Limb (tissue), 2 donors: ENCODE measurements at regions not wholly inside any gene's neighbourhood (a gene's known extent, or its start where the extent isn't known, plus 50 kb on each side); places are given as distances from the start of the nearest gene placed in this dataset.

Experiments
- DNase-seq, 2 donors: peaks; one replicate each; pipeline ENCODE4 v3.0.0-alpha.2; 2016; ENCODE audit errors: extremely low spot score in 2 of 2

- peak in 1 of 2 donors; percentile 30 for DNase-seq
Observed at GRCh38 chr5:68924481-68925145, 169.2 kb upstream of the SLC30A5 start.

- DNase-seq, result no peak
Observed at GRCh38 chr5:68928617-68929302, 165.1 kb upstream of the SLC30A5 start.

- no peak for DNase-seq
Observed at GRCh38 chr5:68930139-68930538, 163.7 kb upstream of the SLC30A5 start.

- no peak for DNase-seq
Observed at GRCh38 chr5:68932830-68933434, 160.9 kb upstream of the SLC30A5 start.

GRCh38 chr5:68942169-68942568 is 151.6 kb upstream of the SLC30A5 start:
- no peak for DNase-seq

GRCh38 chr5:68946728-68947127 is 147.1 kb upstream of the SLC30A5 start:
- no peak for DNase-seq

GRCh38 chr5:68947986-68948385 is 145.8 kb upstream of the SLC30A5 start:
- no peak for DNase-seq

GRCh38 chr5:68949256-68949655 is 144.6 kb upstream of the SLC30A5 start:
- no peak for DNase-seq

GRCh38 chr5:68949711-68950110 is 144.1 kb upstream of the SLC30A5 start:
- no peak for DNase-seq

GRCh38 chr5:68950125-68950524 is 143.7 kb upstream of the SLC30A5 start:
- DNase-seq, result no peak

- no peak for DNase-seq
Observed at GRCh38 chr5:68950930-68951329, 142.9 kb upstream of the SLC30A5 start.

- peak in 1 of 2 donors; percentile 23 for DNase-seq
Observed at GRCh38 chr5:68953231-68953874, 140.5 kb upstream of the SLC30A5 start.

GRCh38 chr5:68953875-68954617 is 139.8 kb upstream of the SLC30A5 start:
- DNase-seq, result peak in 1 of 2 donors; percentile 65

GRCh38 chr5:68954618-68954910 is 139.2 kb upstream of the SLC30A5 start:
- DNase-seq, result no peak

- no peak for DNase-seq
Observed at GRCh38 chr5:68957591-68957990, 136.2 kb upstream of the SLC30A5 start.

- DNase-seq, result no peak
Observed at GRCh38 chr5:68958428-68958827, 135.4 kb upstream of the SLC30A5 start.

GRCh38 chr5:68960456-68960855 is 133.4 kb upstream of the SLC30A5 start:
- DNase-seq, result no peak

GRCh38 chr5:68960961-68961360 is 132.9 kb upstream of the SLC30A5 start:
- DNase-seq, result no peak

GRCh38 chr5:68961762-68962161 is 132.1 kb upstream of the SLC30A5 start:
- no peak for DNase-seq

GRCh38 chr5:68962757-68963484 is 130.9 kb upstream of the SLC30A5 start:
- peak; percentile 75 to 82 for DNase-seq

- no peak for DNase-seq
Observed at GRCh38 chr5:68964679-68965078, 129.1 kb upstream of the SLC30A5 start.
